T-cell (primary cell): ENCODE measurements at regions not wholly inside any gene's neighbourhood (a gene's known extent, or its start where the extent isn't known, plus 50 kb on each side); places are given as distances from the start of the nearest gene placed in this dataset.
"Not testable (repeated sequence)": the region's sequence is repeated elsewhere in the genome, so short reads cannot be mapped to it uniquely, and the experiment has no call there.

Source experiments
- ATAC-seq, 4 experiments: fragments of 200-7000 bp in 3 of 4; fragments of 150-1000 bp in 1 of 4; cut with Tn5 transposase; replicated peaks in 1 of 4; 1 replicate in 3 of 4; 2 replicates in 1 of 4; pipeline ENCODE4 v1.10.0; 2021; ENCODE audit warnings: moderate library complexity in 3 of 4, mild to moderate bottlenecking in 2 of 4, moderate number of reproducible peaks in 1 of 4
- CTCF ChIA-PET, 2 donors: fragments of 300-600 bp; sonication (Branson Sonifier 250); formaldehyde crosslinking; loops; one replicate each; lab custom pipeline; 2022; ENCODE audit warnings: antibody characterized with exemption in 2 of 2; lab: Charles Lee
- POLR2A ChIA-PET, 2 donors: fragments of 300-600 bp; sonication (Branson Sonifier 250); formaldehyde crosslinking; loops; one replicate each; lab custom pipeline; 2022; ENCODE audit warnings: antibody characterized with exemption in 2 of 2; lab: Charles Lee
- DNase-seq, 35 experiments: peaks; one replicate each; pipeline versions ENCODE4 v3.0.0 to v3.0.0-alpha.2; 2013 to 2023
- H3K27ac ChIP-seq: one replicate; pipeline ENCODE4 v1.5.1; 2013; ENCODE audit warnings: low read length
- H3K27me3 ChIP-seq, 2 experiments: replicated peaks in 1 of 2; 1 replicate in 1 of 2; 2 replicates in 1 of 2; pipeline versions ENCODE4 v1.6.1 to v1.7.0; 2013; ENCODE audit warnings: low read length in 1 of 2, mixed read lengths in 1 of 2; ENCODE audit not compliant: control insufficient read depth in 2 of 2, insufficient read depth in 2 of 2; ENCODE audit errors: extremely low read depth in 1 of 2
- H3K36me3 ChIP-seq, 2 donors: 1 replicate in 1 of 2; 2 replicates in 1 of 2; pipeline versions ENCODE4 v1.6.1 to v1.7.0; 2013; ENCODE audit warnings: low read length in 1 of 2; ENCODE audit not compliant: control insufficient read depth in 2 of 2, insufficient read depth in 1 of 2; ENCODE audit errors: extremely low read depth in 1 of 2
- H3K4me1 ChIP-seq, 2 experiments: 1 replicate in 1 of 2; 2 replicates in 1 of 2; pipeline versions ENCODE4 v1.6.1 to v1.7.0; 2013; ENCODE audit warnings: low read length in 2 of 2, mixed read lengths in 1 of 2; ENCODE audit not compliant: insufficient read depth in 2 of 2, control insufficient read depth in 1 of 2; ENCODE audit errors: extremely low read depth in 1 of 2
- H3K4me3 ChIP-seq, 2 donors: 1 replicate in 1 of 2; 2 replicates in 1 of 2; pipeline versions ENCODE4 v1.5.1 to v1.7.0; 2013; ENCODE audit warnings: mild to moderate bottlenecking in 2 of 2, low read length in 1 of 2, moderate library complexity in 1 of 2; ENCODE audit not compliant: control insufficient read depth in 1 of 2; ENCODE audit errors: extremely low read depth in 1 of 2
- H3K9me3 ChIP-seq: 2 replicates; pipeline ENCODE4 v1.7.0; 2013
- H3K27ac Mint-ChIP-seq, 2 donors: one replicate each; pipeline ENCODE4 v1.8.0; 2020 to 2021; ENCODE audit warnings: mild to moderate bottlenecking in 2 of 2, mixed read lengths in 2 of 2
- H3K27me3 Mint-ChIP-seq, 2 donors: one replicate each; pipeline ENCODE4 v1.8.0; 2021 to 2022; ENCODE audit warnings: mixed read lengths in 2 of 2
- H3K36me3 Mint-ChIP-seq: one replicate; pipeline ENCODE4 v1.8.0; 2021; ENCODE audit warnings: mixed read lengths
- H3K4me1 Mint-ChIP-seq, 3 donors: one replicate each; pipeline ENCODE4 v1.8.0; 2020 to 2022; ENCODE audit warnings: mixed read lengths in 3 of 3, mild to moderate bottlenecking in 1 of 3
- H3K4me3 Mint-ChIP-seq, 3 donors: one replicate each; pipeline ENCODE4 v1.8.0; 2020 to 2022; ENCODE audit warnings: mild to moderate bottlenecking in 3 of 3, mixed read lengths in 3 of 3, moderate library complexity in 3 of 3
- H3K9me3 Mint-ChIP-seq, 3 donors: one replicate each; pipeline ENCODE4 v1.8.0; 2020 to 2022; ENCODE audit warnings: mixed read lengths in 3 of 3
- WGBS: methylation state at CpG from one replicate; pipeline ENCODE4 v1.1.5; 2013; ENCODE audit warnings: missing lambda C conversion rate; ENCODE audit not compliant: insufficient coverage; 5-methylcytosine and 5-hydroxymethylcytosine counted together

DNA sequence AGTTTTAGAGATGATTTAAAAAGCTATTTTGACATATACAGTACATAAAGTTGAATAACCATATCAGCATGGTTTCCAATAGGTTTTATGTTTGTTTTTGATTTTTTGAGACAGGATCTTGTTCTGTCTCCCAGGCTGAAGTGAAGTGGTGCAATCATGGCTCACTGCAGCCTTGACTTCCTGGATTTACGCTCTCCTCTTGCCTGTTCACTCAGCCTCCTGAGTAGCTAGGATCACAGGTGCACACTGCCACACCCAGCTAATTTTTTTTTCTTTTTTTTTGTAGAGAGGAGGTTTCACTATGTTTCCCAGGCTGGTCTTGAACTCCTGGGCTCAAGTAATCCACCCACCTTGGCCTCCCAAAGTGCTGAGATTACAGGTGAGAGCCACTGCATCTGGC lies 1366.4 kb downstream of the KHDRBS2 start:
- H3K27ac Mint-ChIP-seq, H3K4me3 ChIP-seq, H3K36me3 Mint-ChIP-seq, H3K4me1 ChIP-seq, CTCF ChIA-PET, H3K27me3 ChIP-seq, H3K27me3 Mint-ChIP-seq, H3K27ac ChIP-seq, H3K4me3 Mint-ChIP-seq, DNase-seq, ATAC-seq, H3K9me3 ChIP-seq, H3K4me1 Mint-ChIP-seq, H3K36me3 ChIP-seq, POLR2A ChIA-PET: not testable (repeated sequence)
- peaks cover 6 to 11% (median 7%) of the 10 kb centered on the region in 3 donors for H3K9me3 Mint-ChIP-seq
- no CpG with 5 or more reads among the region's 1 CpG for WGBS

- DNase-seq, H3K9me3 ChIP-seq, H3K36me3 Mint-ChIP-seq, H3K4me1 Mint-ChIP-seq, H3K27me3 Mint-ChIP-seq, H3K4me3 ChIP-seq, H3K4me3 Mint-ChIP-seq, POLR2A ChIA-PET, CTCF ChIA-PET, H3K4me1 ChIP-seq, H3K27ac ChIP-seq, H3K27ac Mint-ChIP-seq, ATAC-seq, H3K27me3 ChIP-seq, H3K36me3 ChIP-seq: not testable (repeated sequence)
- peaks cover 9 to 22% (median 14%) of the 10 kb centered on the region in 3 donors for H3K9me3 Mint-ChIP-seq
- 50% methylated on average over 2 of the region's 6 CpGs for WGBS
Observed at GRCh38 chr6:60903860-60904259, 1382.2 kb downstream of the KHDRBS2 start.

DNA sequence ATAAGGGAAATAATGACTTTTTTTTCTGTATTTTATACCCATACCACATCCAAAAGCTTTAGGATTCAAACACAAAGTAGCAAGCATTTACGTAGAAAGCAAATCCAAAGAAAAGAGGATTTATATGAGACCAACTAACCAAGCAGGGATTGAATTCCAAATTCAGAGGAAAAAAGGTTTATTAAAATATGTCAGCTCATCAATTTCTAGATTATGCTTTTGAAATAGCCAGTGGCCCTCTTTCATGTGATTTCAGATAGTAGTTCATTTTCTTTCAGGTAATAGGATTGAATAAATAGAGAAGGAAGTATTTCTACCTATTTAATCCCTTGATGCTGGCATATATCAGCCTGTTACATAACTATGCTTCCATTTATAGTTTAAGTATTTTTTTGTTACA lies 1392.7 kb downstream of the KHDRBS2 start:
- H3K27me3 ChIP-seq, H3K4me1 ChIP-seq, CTCF ChIA-PET, H3K4me1 Mint-ChIP-seq, H3K27ac Mint-ChIP-seq, H3K27ac ChIP-seq, H3K36me3 ChIP-seq, POLR2A ChIA-PET, H3K36me3 Mint-ChIP-seq, ATAC-seq, H3K9me3 ChIP-seq, H3K27me3 Mint-ChIP-seq, H3K4me3 Mint-ChIP-seq, H3K4me3 ChIP-seq, DNase-seq: not testable (repeated sequence)
- WGBS: no CpG with 5 or more reads among the region's 1 CpG
- H3K9me3 Mint-ChIP-seq: peaks cover 14 to 16% (median 15%) of the 10 kb centered on the region in 3 donors

DNA sequence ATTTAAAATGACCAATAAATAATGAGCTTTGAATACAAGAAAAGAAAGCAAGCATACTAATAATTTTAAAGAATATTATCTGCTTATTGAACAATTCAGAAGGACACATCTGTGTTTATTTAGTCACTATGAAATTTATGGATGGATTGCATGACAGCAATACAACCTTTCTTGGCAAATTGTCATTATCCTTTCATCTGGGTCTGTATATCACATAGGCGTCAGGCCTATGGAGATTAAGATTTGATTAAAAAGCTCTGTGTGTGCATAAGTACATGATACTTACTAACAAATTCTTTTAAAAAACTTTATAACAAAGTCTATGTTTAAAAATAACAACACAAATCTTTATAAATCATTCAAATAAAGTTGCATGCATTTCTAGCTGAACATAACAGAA lies 1394.4 kb downstream of the KHDRBS2 start:
- H3K4me3 ChIP-seq: no peak overlapping the region
- no peaks in the 10 kb centered on the region for H3K9me3 ChIP-seq
- Mint-ChIP-seq H3K4me3 (no peak overlapping the region), H3K36me3 (no peaks in the 10 kb centered on the region), H3K9me3 (peaks cover 13 to 20% (median 16%) of the 10 kb centered on the region in 3 donors), H3K27me3 (no peaks in the 10 kb centered on the region), H3K27ac (no peak overlapping the region), H3K4me1 (no peaks in the 10 kb centered on the region)
- H3K27ac ChIP-seq: no peak overlapping the region
- no peaks in the 10 kb centered on the region for H3K27me3 ChIP-seq
- ATAC-seq (no peak), DNase-seq (no peak)
- WGBS: no CpG with 5 or more reads among the region's 1 CpG
- ChIA-PET CTCF (no interaction called here), POLR2A (no interaction called here)
- no peaks in the 10 kb centered on the region for H3K36me3 ChIP-seq
- H3K4me1 ChIP-seq: no peaks in the 10 kb centered on the region

DNA sequence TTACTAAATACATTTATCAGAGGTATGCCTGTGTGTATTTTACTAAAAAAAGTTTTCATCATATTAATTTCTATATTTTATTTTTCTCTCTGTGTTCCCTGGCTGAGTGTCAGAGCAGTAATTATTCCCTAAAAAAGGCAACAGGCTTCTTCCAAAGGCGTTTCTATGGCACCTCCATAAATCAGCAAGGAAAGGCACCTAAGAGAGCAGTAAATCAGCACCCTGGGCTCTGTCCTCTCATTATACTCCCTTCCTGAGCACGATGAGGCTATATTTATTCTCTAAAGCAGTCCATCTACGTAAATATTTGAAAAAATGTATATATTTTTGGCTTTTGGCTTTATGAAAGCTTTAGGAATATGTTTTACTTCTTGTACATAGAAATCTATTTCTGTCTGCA lies 1408.6 kb downstream of the KHDRBS2 start:
- peaks cover 0 to 18% (median 5%) of the 10 kb centered on the region in 3 donors for H3K9me3 Mint-ChIP-seq
- H3K4me3 ChIP-seq, H3K4me3 Mint-ChIP-seq, H3K27ac Mint-ChIP-seq, H3K36me3 Mint-ChIP-seq, H3K4me1 ChIP-seq, H3K27ac ChIP-seq, H3K4me1 Mint-ChIP-seq, CTCF ChIA-PET, ATAC-seq, POLR2A ChIA-PET, H3K27me3 Mint-ChIP-seq, DNase-seq, H3K9me3 ChIP-seq, H3K27me3 ChIP-seq, H3K36me3 ChIP-seq: not testable (repeated sequence)
- WGBS: 17% methylated on average over 1 of the region's 3 CpGs

DNA sequence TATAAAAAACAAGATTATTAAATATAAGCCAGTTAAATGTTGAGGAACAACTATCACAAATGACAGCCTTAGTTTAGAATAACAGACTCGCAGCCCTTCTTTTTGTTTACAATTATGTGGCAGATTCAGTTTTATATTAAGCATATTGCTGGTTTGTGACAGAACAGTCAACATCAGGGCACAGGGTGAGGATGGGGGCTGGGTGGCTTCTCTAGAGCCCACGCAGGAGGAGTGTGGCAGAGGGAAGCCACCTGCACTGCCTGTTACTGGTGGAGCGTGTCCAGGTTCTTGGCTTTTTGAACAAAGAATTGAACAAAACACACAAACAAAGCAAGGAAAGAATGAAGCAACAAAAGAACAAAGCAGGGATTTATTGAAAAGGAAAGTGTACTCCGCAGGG lies 1415.2 kb downstream of the KHDRBS2 start:
- WGBS: no CpG with 5 or more reads among the region's 4 CpGs
- H3K4me3 ChIP-seq, H3K27ac ChIP-seq, H3K4me1 ChIP-seq, ATAC-seq, H3K36me3 ChIP-seq, H3K9me3 ChIP-seq, H3K27me3 ChIP-seq, CTCF ChIA-PET, H3K27me3 Mint-ChIP-seq, DNase-seq, H3K27ac Mint-ChIP-seq, POLR2A ChIA-PET, H3K36me3 Mint-ChIP-seq, H3K4me3 Mint-ChIP-seq, H3K4me1 Mint-ChIP-seq: not testable (repeated sequence)
- H3K9me3 Mint-ChIP-seq: peaks cover 10 to 17% (median 16%) of the 10 kb centered on the region in 3 donors

DNA sequence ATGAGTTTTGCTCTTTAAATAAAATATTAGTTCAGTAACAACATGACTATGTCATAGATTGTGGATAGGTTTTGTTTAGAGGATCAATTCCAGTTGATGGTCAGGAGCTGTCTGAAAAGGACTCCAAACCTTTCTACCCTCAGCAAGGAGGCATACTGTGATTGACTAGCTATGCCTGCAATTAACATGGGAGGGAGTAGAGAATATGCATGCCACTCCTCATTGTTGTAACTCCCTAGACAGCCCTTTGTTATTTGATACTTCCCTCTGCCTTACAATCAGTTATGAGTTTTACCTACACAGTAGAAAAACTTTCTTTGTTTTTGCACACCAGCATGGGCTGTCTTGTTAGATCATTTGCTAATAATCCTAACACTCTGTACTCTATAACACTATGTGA lies 1418.5 kb downstream of the KHDRBS2 start:
- Mint-ChIP-seq H3K36me3 (no peaks in the 10 kb centered on the region), H3K4me3 (no peak overlapping the region), H3K27me3 (no peaks in the 10 kb centered on the region), H3K27ac (no peak overlapping the region), H3K9me3 (peaks cover 5 to 27% (median 14%) of the 10 kb centered on the region in 3 donors), H3K4me1 (no peaks in the 10 kb centered on the region)
- Histone ChIP-seq H3K27me3 (no peaks in the 10 kb centered on the region), H3K4me1 (no peaks in the 10 kb centered on the region), H3K27ac (no peak overlapping the region), H3K4me3 (no peak overlapping the region), H3K9me3 (no peaks in the 10 kb centered on the region), H3K36me3 (no peaks in the 10 kb centered on the region)
- no peak for DNase-seq
- POLR2A ChIA-PET: no interaction called here
- CTCF ChIA-PET: no interaction called here
- no peak for ATAC-seq
